Choroid plexus epithelial cell (primary cell): ENCODE measurements at regions not wholly inside any gene's neighbourhood (a gene's known extent, or its start where the extent isn't known, plus 50 kb on each side); places are given as distances from the start of the nearest gene placed in this dataset.

Source experiments
- DNase-seq: peaks from one replicate; pipeline ENCODE4 v3.0.0-alpha.2; 2010; ENCODE audit warnings: low read depth
- H3K4me3 ChIP-seq: 2 replicates; pipeline ENCODE4 v1.5.1; 2011; ENCODE audit warnings: low read depth, mild to moderate bottlenecking, control low read depth, low read length, moderate library complexity
- TF ChIP-seq, protein P1 (sequence below): conservative IDR thresholded peaks from 2 replicates; pipeline ENCODE4 v1.5.1; 2011; ENCODE audit warnings: low read depth, mild to moderate bottlenecking, control low read depth, inconsistent platforms, low read length, moderate library complexity

DNA sequence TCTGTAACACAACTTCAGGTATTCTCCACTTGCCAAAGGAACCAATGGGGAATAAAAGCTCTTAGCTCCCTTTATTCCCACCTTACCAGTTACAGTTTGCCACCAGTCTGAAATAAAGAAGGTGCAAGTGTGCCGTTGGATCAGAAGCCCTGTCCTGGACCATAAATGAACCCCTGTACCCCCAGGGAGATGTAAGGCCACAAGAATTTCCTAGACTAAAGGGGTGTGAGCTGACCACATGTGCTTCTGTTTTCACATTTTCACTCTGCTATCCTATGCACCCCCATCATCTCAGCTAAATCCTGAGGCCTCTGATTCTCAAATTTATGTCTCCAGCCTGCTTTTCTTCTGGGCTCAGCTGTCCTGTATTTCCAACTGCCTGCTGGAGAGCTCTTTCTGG is 221.2 kb downstream of the SPRY1 start:
- no peak overlapping the region for H3K4me3 ChIP-seq
- TF ChIP-seq, protein P1, sequence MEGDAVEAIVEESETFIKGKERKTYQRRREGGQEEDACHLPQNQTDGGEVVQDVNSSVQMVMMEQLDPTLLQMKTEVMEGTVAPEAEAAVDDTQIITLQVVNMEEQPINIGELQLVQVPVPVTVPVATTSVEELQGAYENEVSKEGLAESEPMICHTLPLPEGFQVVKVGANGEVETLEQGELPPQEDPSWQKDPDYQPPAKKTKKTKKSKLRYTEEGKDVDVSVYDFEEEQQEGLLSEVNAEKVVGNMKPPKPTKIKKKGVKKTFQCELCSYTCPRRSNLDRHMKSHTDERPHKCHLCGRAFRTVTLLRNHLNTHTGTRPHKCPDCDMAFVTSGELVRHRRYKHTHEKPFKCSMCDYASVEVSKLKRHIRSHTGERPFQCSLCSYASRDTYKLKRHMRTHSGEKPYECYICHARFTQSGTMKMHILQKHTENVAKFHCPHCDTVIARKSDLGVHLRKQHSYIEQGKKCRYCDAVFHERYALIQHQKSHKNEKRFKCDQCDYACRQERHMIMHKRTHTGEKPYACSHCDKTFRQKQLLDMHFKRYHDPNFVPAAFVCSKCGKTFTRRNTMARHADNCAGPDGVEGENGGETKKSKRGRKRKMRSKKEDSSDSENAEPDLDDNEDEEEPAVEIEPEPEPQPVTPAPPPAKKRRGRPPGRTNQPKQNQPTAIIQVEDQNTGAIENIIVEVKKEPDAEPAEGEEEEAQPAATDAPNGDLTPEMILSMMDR = no peak
- DNase-seq = no peak

DNA sequence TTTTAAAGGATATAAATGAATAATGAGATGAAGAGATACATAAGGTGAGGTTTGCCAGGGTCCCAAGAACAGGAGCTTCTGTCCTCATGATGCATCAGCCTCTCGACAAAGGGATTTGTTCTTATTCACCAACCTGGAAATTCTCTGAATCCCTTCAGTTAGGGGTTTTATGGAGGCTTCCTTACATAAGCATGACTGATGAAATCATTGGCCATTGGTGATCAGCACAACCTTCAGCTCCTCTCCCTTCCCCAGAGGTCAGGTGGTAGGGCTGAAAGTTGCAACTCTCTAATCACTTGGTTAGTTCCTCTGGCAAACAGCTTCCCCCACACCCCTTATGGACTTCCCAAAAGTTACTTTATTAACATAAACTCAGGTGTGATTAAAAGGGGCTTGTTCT is 222.0 kb downstream of the SPRY1 start:
- H3K4me3 ChIP-seq = no peak overlapping the region
- TF ChIP-seq, protein P1 = no peak
- no peak for DNase-seq

DNA sequence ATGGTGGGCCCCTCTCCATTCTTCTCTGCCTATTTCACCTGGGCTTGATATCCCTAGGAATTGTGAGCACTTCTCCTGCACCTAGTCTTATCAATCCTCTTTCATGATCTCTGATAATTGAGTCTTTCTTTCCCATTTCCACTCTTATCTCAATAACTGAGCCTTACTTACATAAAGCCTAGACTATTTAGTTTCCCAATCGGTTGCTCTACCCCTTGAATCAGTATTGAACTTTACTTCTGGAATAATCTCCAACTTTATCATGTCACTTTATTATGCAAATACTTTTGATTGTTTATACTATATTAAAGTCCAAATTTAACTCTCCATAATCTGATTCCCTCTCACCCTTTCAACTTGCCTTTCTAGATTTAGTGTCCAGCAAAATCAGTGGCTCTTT is 222.7 kb downstream of the SPRY1 start:
- no peak overlapping the region for H3K4me3 ChIP-seq
- TF ChIP-seq, protein P1 = no peak
- DNase-seq = no peak

DNA sequence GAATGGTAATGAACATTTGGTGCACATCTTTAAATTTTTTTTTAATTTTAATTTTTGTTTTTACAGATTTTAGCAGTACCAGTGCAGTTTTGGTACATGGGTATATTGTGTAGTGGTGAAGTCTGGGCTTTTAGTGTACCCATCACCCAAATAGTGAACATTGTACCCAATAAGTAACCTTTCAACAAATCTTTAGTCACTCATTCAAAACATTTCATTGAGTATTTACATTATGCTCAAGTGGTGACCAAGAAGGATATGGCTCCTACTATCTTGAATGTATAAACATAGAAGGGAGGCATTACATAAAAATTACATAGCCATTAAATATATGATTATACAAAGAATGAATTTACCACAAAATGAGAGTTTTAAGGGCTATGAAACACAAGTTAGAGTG is 223.3 kb downstream of the SPRY1 start:
- no peak for DNase-seq
- no peak overlapping the region for H3K4me3 ChIP-seq
- TF ChIP-seq, protein P1 = no peak

DNA sequence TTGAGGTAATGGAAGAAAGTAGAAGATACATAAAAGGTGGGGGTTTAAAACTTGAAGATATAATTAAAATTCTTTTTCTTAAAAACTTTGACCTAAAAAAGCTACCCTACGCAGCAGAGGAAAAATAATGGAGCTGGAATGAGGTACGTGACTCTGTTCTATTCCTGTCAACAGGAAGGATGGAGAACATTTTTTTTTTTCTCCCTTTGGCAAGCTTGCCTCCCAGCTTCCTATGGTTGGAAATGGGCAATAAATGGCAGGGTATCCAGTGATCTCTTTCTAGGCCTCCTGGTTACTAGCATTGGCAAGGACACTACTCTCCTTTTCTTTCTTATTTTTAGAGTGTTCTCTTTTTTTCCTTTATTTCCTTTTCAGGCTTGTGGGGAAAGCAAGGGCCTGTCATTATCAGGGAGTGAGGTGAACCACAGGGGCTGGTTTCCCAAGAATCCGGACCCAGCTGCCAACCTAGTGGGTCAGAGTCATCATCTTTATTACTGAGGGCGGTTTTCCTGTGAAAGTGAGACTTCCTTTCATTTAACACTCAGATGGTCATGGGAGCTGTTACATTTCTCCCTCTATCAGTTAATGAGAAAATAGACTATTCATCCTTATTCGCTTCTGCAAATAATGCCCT is 224.6 kb downstream of the SPRY1 start:
- no peak overlapping the region for H3K4me3 ChIP-seq
- TF ChIP-seq, protein P1 = no peak
- no peak for DNase-seq

DNA sequence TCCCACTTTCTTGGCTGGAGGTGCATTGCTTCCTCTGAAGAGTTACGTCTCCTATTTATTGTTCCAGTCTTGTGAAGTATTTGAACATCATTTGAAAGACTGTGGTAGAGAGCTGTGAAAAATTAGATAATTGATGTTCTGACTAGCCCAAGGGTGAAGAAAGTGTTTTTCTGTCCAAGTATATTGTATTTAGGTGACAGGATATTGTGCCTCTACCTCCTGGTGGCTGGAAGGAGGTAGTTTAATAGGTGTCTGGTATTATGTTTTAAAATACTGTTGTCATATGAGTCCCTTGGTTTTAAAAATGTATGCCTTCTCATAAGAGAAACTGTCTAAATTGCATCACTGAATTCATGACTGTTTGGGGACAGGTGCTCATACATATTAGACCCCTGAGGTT is 226.0 kb downstream of the SPRY1 start:
- DNase-seq = no peak
- TF ChIP-seq, protein P1 = no peak
- H3K4me3 ChIP-seq = no peak overlapping the region

DNA sequence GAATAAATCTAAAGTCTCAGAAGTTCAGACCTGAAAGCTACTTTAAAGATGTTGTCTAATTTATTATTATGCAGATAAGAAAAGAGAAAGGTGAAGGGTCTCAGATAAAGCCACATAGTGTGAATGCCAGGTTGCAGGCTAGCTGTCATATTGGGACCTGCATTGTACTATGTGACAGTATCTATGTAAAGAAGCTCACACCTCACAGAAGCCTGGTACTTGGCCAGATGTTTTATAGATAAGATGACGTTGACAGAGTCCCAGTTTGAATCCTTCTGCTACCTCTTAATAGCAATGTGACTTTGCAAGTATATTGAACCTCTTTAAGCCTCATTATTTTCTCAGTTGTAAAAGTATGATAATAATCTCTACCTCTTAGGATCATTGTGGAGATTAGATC is 227.0 kb downstream of the SPRY1 start:
- H3K4me3 ChIP-seq = no peak overlapping the region
- no peak for DNase-seq
- TF ChIP-seq, protein P1 = no peak
